HEK293 (cell line): ENCODE measurements at regions not wholly inside any gene's neighbourhood (a gene's known extent, or its start where the extent isn't known, plus 50 kb on each side); places are given as distances from the start of the nearest gene placed in this dataset.

ENCODE experiments used
- CTCF ChIA-PET: fragments of 350-600 bp; formaldehyde crosslinking; extraction: SDS; loops from one replicate; lab custom pipeline; 2021; ENCODE audit warnings: antibody characterized with exemption; lab: Yijun Ruan, JAX
- POLR2A ChIA-PET: fragments of 300-600 bp; formaldehyde crosslinking; extraction: SDS; loops from one replicate; lab custom pipeline; 2020; ENCODE audit warnings: antibody characterized with exemption, inconsistent platforms; lab: Yijun Ruan, JAX
- H3K27ac ChIP-seq: fragments of 200-500 bp; sonication (Bioruptor generic); 2 replicates; pipeline ENCODE4 v1.5.1; 2014; ENCODE audit warnings: low read depth, low read length, control low read depth, inconsistent platforms; ENCODE audit errors: extremely low read depth
- H3K36me3 ChIP-seq, 2 experiments: fragments of 200-500 bp in 1 of 2; sonication (Bioruptor generic) in 1 of 2; 1 replicate in 1 of 2; 2 replicates in 1 of 2; pipeline ENCODE4 v1.5.1; 2014 to 2017; ENCODE audit warnings: inconsistent platforms in 2 of 2, low read length in 2 of 2; ENCODE audit not compliant: control insufficient read depth in 2 of 2, insufficient read depth in 1 of 2
- H3K4me1 ChIP-seq: fragments of 200-500 bp; sonication (Bioruptor generic); 2 replicates; pipeline ENCODE4 v1.5.1; 2014; ENCODE audit warnings: mild to moderate bottlenecking, low read length, inconsistent platforms; ENCODE audit not compliant: control insufficient read depth, insufficient read depth
- H3K4me3 ChIP-seq: 2 replicates; pipeline ENCODE4 v1.5.1; 2011; ENCODE audit warnings: low read depth, mild to moderate bottlenecking, control low read depth, low read length, moderate library complexity
- H3K9me3 ChIP-seq: fragments of 200-500 bp; sonication (Bioruptor generic); 2 replicates; pipeline ENCODE4 v1.5.1; 2014; ENCODE audit warnings: low read depth, low read length, inconsistent platforms; ENCODE audit not compliant: control insufficient read depth, insufficient read depth
- FEZF1 ChIP-seq: fragments of 450-650 bp; formaldehyde crosslinking; IDR thresholded peaks from 2 replicates; pipeline ENCODE4 v1.5.1; 2016; ENCODE audit warnings: missing biosample characterization, missing genetic modification characterization
- GLI2 ChIP-seq: fragments of 450-650 bp; formaldehyde crosslinking; IDR thresholded peaks from 2 replicates; pipeline ENCODE4; 2017; ENCODE audit warnings: missing biosample characterization, missing genetic modification characterization, low read depth, borderline replicate concordance
- HOXA7 ChIP-seq: sonication (generic); formaldehyde crosslinking; IDR thresholded peaks from 2 replicates; pipeline ENCODE4 v1.8.1; 2022; ENCODE audit warnings: missing genetic modification reagents, borderline replicate concordance
- OSR2 ChIP-seq: fragments of 450-650 bp; formaldehyde crosslinking; IDR thresholded peaks from 2 replicates; pipeline ENCODE4 v1.5.1; 2016; ENCODE audit warnings: missing biosample characterization, missing genetic modification characterization
- RBAK ChIP-seq: fragments of 450-650 bp; formaldehyde crosslinking; IDR thresholded peaks from 2 replicates; pipeline ENCODE4 v1.5.1; 2016; ENCODE audit warnings: missing biosample characterization, missing genetic modification characterization
- SETDB1 ChIP-seq: IDR thresholded peaks from one replicate; pipeline ENCODE4 v1.6.1; 2017; ENCODE audit warnings: mild to moderate bottlenecking, low read length, moderate library complexity, mixed read lengths; ENCODE audit not compliant: insufficient read length
- SP7 ChIP-seq: fragments of 450-650 bp; formaldehyde crosslinking; IDR thresholded peaks from 2 replicates; pipeline ENCODE4 v1.5.1; 2016; ENCODE audit warnings: missing biosample characterization, missing genetic modification characterization
- TCF7L2 ChIP-seq: IDR thresholded peaks from 2 replicates; pipeline ENCODE4 v1.6.1; 2011; ENCODE audit warnings: low read depth, mild to moderate bottlenecking, inconsistent platforms, low read length, moderate library complexity, borderline replicate concordance
- WT1 ChIP-seq: fragments of 450-650 bp; formaldehyde crosslinking; IDR thresholded peaks from 2 replicates; pipeline ENCODE4 v1.5.1; 2016; ENCODE audit warnings: missing biosample characterization, missing genetic modification characterization
- ZBTB20 ChIP-seq: fragments of 450-650 bp; formaldehyde crosslinking; IDR thresholded peaks from 2 replicates; pipeline ENCODE4 v1.5.1; 2016; ENCODE audit warnings: missing biosample characterization, missing genetic modification characterization
- ZFP37 ChIP-seq: fragments of 450-650 bp; formaldehyde crosslinking; IDR thresholded peaks from 2 replicates; pipeline ENCODE4 v1.5.1; 2016; ENCODE audit warnings: missing biosample characterization, missing genetic modification characterization
- ZNF114 ChIP-seq: fragments of 450-650 bp; formaldehyde crosslinking; IDR thresholded peaks from 2 replicates; pipeline ENCODE4 v1.5.0; 2017; ENCODE audit warnings: missing biosample characterization, missing genetic modification characterization
- ZNF155 ChIP-seq: fragments of 450-650 bp; formaldehyde crosslinking; IDR thresholded peaks from 2 replicates; pipeline ENCODE4 v1.5.1; 2016; ENCODE audit warnings: missing biosample characterization, missing genetic modification characterization
- ZNF169 ChIP-seq: fragments of 450-650 bp; formaldehyde crosslinking; IDR thresholded peaks from 2 replicates; pipeline ENCODE4 v1.5.1; 2016; ENCODE audit warnings: missing biosample characterization, missing genetic modification characterization
- ZNF266 ChIP-seq: fragments of 450-650 bp; formaldehyde crosslinking; IDR thresholded peaks from 2 replicates; pipeline ENCODE4 v1.5.1; 2016; ENCODE audit warnings: missing biosample characterization, missing genetic modification characterization, low read depth
- ZNF324 ChIP-seq: fragments of 450-650 bp; formaldehyde crosslinking; IDR thresholded peaks from 2 replicates; pipeline ENCODE4 v1.5.1; 2016; ENCODE audit warnings: missing biosample characterization, missing genetic modification characterization
- ZNF529 ChIP-seq: fragments of 450-650 bp; formaldehyde crosslinking; IDR thresholded peaks from 2 replicates; pipeline ENCODE4 v1.5.1; 2017; ENCODE audit warnings: missing genetic modification characterization, missing biosample characterization; ENCODE audit not compliant: insufficient replicate concordance
- ZNF610 ChIP-seq: fragments of 450-650 bp; formaldehyde crosslinking; IDR thresholded peaks from 2 replicates; pipeline ENCODE4 v1.5.1; 2016; ENCODE audit warnings: missing biosample characterization, missing genetic modification characterization, borderline replicate concordance
- ZNF777 ChIP-seq: fragments of 450-650 bp; formaldehyde crosslinking; IDR thresholded peaks from 2 replicates; pipeline ENCODE4 v1.5.1; 2017; ENCODE audit warnings: missing biosample characterization, missing genetic modification characterization, borderline replicate concordance
- ZNF843 ChIP-seq: fragments of 450-650 bp; formaldehyde crosslinking; IDR thresholded peaks from 2 replicates; pipeline ENCODE4 v1.5.1; 2016; ENCODE audit warnings: missing biosample characterization, missing genetic modification characterization
- TF ChIP-seq, protein P1 (sequence below): fragments of 450-650 bp; formaldehyde crosslinking; IDR thresholded peaks from 2 replicates; pipeline ENCODE4 v1.5.1; 2017; ENCODE audit warnings: missing biosample characterization, missing genetic modification characterization
- TF ChIP-seq, protein P2 (sequence below): fragments of 450-650 bp; formaldehyde crosslinking; IDR thresholded peaks from 2 replicates; pipeline ENCODE4 v1.5.1; 2017; ENCODE audit warnings: missing biosample characterization, missing genetic modification characterization
- TF ChIP-seq, protein P3 (sequence below): fragments of 450-650 bp; formaldehyde crosslinking; IDR thresholded peaks from 2 replicates; pipeline ENCODE4 v1.5.1; 2016; ENCODE audit warnings: missing biosample characterization, missing genetic modification characterization
- TF ChIP-seq, protein P4 (sequence below): fragments of 450-650 bp; formaldehyde crosslinking; IDR thresholded peaks from 2 replicates; pipeline ENCODE4 v1.5.1; 2017; ENCODE audit warnings: missing biosample characterization, missing genetic modification characterization

DNA sequence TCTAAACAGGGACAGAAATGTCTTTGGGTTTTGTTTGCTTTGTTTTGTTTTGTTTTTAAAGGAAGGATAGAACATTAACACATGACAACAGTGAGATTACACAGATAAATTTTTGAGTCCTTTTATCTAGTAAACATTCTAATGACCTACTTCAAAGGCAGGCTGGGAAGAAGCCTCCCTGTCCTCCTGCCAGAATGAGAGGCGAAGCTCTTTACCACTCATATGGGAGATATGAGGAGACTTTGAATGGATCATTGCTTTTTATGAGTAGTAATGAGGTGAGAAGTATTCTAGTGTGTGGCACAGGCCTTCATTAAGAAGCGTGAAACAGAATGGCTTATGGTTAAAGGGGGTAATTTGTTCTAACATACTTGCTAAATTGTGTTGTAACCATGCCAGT lies 172.0 kb downstream of the FBXO8 start:
- Histone ChIP-seq H3K36me3 (no peaks in the 10 kb centered on the region), H3K4me3 (no peak overlapping the region), H3K9me3 (no peaks in the 10 kb centered on the region), H3K27ac (no peak overlapping the region), H3K4me1 (no peaks in the 10 kb centered on the region)
- POLR2A ChIA-PET, result no interaction called here
- peak; percentile 76; the same call in 1 of the 2 replicates for TF ChIP-seq TCF7L2
- TF ChIP-seq SETDB1, result no peak
- peak; percentile 45; the same call in 1 of the 2 replicates for TF ChIP-seq FEZF1
- TF ChIP-seq RBAK, result no peak
- TF ChIP-seq, protein P1, sequence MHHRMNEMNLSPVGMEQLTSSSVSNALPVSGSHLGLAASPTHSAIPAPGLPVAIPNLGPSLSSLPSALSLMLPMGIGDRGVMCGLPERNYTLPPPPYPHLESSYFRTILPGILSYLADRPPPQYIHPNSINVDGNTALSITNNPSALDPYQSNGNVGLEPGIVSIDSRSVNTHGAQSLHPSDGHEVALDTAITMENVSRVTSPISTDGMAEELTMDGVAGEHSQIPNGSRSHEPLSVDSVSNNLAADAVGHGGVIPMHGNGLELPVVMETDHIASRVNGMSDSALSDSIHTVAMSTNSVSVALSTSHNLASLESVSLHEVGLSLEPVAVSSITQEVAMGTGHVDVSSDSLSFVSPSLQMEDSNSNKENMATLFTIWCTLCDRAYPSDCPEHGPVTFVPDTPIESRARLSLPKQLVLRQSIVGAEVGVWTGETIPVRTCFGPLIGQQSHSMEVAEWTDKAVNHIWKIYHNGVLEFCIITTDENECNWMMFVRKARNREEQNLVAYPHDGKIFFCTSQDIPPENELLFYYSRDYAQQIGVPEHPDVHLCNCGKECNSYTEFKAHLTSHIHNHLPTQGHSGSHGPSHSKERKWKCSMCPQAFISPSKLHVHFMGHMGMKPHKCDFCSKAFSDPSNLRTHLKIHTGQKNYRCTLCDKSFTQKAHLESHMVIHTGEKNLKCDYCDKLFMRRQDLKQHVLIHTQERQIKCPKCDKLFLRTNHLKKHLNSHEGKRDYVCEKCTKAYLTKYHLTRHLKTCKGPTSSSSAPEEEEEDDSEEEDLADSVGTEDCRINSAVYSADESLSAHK (tag by site-specific recombination), result 0 out of 2 replicates have a peak, but pooled peaks have one; percentile 41
- no peak for TF ChIP-seq ZFP37
- TF ChIP-seq, protein P2, sequence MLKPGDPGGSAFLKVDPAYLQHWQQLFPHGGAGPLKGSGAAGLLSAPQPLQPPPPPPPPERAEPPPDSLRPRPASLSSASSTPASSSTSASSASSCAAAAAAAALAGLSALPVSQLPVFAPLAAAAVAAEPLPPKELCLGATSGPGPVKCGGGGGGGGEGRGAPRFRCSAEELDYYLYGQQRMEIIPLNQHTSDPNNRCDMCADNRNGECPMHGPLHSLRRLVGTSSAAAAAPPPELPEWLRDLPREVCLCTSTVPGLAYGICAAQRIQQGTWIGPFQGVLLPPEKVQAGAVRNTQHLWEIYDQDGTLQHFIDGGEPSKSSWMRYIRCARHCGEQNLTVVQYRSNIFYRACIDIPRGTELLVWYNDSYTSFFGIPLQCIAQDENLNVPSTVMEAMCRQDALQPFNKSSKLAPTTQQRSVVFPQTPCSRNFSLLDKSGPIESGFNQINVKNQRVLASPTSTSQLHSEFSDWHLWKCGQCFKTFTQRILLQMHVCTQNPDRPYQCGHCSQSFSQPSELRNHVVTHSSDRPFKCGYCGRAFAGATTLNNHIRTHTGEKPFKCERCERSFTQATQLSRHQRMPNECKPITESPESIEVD, result peak; percentile 28; the same call in 1 of the 2 replicates
- peak; percentile 81 for TF ChIP-seq OSR2 (tag by site-specific recombination)
- TF ChIP-seq ZNF777 (tag by site-specific recombination), result no peak
- TF ChIP-seq ZNF324, result no peak
- no peak for TF ChIP-seq ZNF266 (tag by site-specific recombination)
- TF ChIP-seq ZNF843 (tag by site-specific recombination), result peak; percentile 50; the same call in 1 of the 2 replicates
- TF ChIP-seq WT1 (tag by site-specific recombination), result peak; percentile 62
- TF ChIP-seq GLI2 (tag by site-specific recombination), result 0 out of 2 replicates have a peak, but pooled peaks have one; percentile 31
- TF ChIP-seq ZNF169 (tag by site-specific recombination), result no peak
- TF ChIP-seq, protein P3, sequence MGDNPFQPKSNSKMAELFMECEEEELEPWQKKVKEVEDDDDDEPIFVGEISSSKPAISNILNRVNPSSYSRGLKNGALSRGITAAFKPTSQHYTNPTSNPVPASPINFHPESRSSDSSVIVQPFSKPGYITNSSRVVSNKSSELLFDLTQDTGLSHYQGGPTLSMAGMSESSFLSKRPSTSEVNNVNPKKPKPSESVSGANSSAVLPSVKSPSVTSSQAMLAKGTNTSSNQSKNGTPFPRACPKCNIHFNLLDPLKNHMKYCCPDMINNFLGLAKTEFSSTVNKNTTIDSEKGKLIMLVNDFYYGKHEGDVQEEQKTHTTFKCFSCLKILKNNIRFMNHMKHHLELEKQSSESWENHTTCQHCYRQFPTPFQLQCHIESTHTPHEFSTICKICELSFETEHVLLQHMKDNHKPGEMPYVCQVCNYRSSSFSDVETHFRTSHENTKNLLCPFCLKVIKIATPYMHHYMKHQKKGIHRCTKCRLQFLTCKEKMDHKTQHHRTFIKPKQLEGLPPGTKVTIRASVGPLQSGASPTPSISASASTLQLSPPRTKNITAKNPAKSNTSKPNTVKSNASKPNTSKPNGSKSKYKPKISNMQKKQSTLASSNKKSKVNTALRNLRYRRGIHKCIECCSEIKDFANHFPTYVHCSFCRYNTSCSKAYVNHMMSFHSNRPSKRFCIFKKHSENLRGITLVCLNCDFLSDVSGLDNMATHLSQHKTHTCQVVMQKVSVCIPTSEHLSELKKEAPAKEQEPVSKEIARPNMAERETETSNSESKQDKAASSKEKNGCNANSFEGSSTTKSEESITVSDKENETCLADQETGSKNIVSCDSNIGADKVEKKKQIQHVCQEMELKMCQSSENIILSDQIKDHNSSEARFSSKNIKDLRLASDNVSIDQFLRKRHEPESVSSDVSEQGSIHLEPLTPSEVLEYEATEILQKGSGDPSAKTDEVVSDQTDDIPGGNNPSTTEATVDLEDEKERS, result no peak
- TF ChIP-seq ZNF610 (tag by site-specific recombination), result no peak
- peak; percentile 94 for TF ChIP-seq SP7 (tag by site-specific recombination)
- no peak for TF ChIP-seq ZBTB20 (tag by site-specific recombination)
- CTCF ChIA-PET, result interaction anchor here (0.6 to 1.5 kb wide), 2 partner anchors 9 to 605 kb away, joined by 3 to 5 read pairs; no protein-coding TSS in a partner anchor

DNA sequence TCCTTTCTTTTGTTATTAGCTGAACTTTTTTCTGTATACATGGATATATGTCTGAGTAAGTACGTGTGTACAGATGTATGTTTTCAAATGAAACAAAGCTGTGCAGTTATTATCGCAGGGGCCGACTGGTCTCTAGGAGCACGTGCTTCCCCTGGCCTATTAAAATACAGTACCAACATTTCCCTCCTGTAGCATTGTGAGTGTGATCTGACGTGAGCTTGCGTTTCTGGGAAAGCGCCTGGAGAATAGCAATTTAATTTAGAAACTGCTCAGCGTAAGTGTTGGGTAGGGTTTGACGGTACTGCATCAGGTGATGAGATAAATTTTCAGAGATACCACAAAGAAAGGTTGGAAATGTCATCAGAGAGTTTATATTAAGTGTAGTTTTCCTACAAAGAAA lies 173.3 kb downstream of the FBXO8 start:
- H3K9me3 ChIP-seq, result no peaks in the 10 kb centered on the region
- TF ChIP-seq ZNF155 (tag by site-specific recombination) (no peak), HOXA7 (CRISPR knock-in tag) (no peak), ZFP37 (no peak), ZNF529 (tag by site-specific recombination) (no peak), ZNF114 (no peak)
- TF ChIP-seq, protein P4, sequence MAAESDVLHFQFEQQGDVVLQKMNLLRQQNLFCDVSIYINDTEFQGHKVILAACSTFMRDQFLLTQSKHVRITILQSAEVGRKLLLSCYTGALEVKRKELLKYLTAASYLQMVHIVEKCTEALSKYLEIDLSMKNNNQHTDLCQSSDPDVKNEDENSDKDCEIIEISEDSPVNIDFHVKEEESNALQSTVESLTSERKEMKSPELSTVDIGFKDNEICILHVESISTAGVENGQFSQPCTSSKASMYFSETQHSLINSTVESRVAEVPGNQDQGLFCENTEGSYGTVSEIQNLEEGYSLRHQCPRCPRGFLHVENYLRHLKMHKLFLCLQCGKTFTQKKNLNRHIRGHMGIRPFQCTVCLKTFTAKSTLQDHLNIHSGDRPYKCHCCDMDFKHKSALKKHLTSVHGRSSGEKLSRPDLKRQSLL (tag by site-specific recombination), result no peak
- TF ChIP-seq, all 188 proteins: peak for 0
- POLR2A ChIA-PET, result no interaction called here
- CTCF ChIA-PET, result interaction anchor here (1.1 kb wide), 1 partner anchor 10 kb away, joined by 5 read pairs; no protein-coding TSS in a partner anchor
- Histone ChIP-seq H3K36me3 (no peaks in the 10 kb centered on the region), H3K4me3 (no peak overlapping the region), H3K4me1 (no peaks in the 10 kb centered on the region), H3K27ac (no peak overlapping the region)
